Astrocyte of the cerebellum (primary cell): ENCODE measurements at regions not wholly inside any gene's neighbourhood (a gene's known extent, or its start where the extent isn't known, plus 50 kb on each side); places are given as distances from the start of the nearest gene placed in this dataset.

Experiments
- DNase-seq: peaks from one replicate; pipeline ENCODE4 v3.0.0-alpha.2; 2011; ENCODE audit warnings: low read depth
- H3K4me3 ChIP-seq: 2 replicates; pipeline ENCODE4 v1.5.1; 2011; ENCODE audit warnings: mild to moderate bottlenecking, low read depth, low read length, moderate library complexity
- in situ Hi-C: cut with HindIII; loops from 2 replicates; pipeline ENCODE4 v1.10.0; 2017; ENCODE audit warnings: low sequenced_read_pairs
- TF ChIP-seq, protein P1 (sequence below): IDR thresholded peaks from 2 replicates; pipeline ENCODE4 v1.5.1; 2012; ENCODE audit warnings: low read length, low read depth, moderate library complexity, mild to moderate bottlenecking; ENCODE audit errors: missing control alignments

DNA sequence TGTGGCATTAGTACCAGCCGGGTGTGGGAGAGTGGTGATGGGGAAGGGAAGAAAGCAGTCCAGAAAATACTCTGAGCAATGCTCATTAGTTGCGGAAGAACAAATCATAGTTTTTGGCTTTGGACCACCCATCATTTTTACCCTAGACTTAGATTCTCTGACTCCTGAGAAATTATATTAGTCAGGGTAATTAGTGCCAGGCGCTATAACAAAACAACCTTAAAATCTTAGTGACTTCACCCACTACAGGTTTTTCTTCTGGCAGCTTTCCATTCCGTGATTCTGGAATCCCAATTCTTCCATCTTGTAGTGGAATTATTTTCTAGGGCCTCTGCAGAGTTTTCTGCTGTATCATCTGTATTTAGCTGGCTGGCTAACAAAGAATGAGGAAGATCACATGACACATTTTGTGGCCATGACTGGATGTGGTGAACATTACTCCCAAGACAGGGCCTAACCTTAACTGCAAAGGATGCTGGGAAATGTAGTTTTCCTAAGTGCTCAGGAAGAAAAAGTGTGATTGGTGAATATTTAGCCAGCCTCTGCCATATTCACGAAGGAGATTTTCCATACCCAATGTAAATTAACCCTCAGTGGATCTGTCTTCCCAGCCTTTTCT lies 373.0 kb upstream of the MEF2C start:
- in situ Hi-C loops, result no loop called here
- peak; percentile 55 for DNase-seq
- TF ChIP-seq, protein P1, sequence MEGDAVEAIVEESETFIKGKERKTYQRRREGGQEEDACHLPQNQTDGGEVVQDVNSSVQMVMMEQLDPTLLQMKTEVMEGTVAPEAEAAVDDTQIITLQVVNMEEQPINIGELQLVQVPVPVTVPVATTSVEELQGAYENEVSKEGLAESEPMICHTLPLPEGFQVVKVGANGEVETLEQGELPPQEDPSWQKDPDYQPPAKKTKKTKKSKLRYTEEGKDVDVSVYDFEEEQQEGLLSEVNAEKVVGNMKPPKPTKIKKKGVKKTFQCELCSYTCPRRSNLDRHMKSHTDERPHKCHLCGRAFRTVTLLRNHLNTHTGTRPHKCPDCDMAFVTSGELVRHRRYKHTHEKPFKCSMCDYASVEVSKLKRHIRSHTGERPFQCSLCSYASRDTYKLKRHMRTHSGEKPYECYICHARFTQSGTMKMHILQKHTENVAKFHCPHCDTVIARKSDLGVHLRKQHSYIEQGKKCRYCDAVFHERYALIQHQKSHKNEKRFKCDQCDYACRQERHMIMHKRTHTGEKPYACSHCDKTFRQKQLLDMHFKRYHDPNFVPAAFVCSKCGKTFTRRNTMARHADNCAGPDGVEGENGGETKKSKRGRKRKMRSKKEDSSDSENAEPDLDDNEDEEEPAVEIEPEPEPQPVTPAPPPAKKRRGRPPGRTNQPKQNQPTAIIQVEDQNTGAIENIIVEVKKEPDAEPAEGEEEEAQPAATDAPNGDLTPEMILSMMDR, result no peak
- no peak overlapping the region for H3K4me3 ChIP-seq

GRCh38 chr5:89253666-89254352 lies 370.8 kb upstream of the MEF2C start:
- no peak for DNase-seq
- no peak overlapping the region for H3K4me3 ChIP-seq
- in situ Hi-C loops, result no loop called here
- TF ChIP-seq, protein P1, result no peak

- no peak overlapping the region for H3K4me3 ChIP-seq
- no peak for DNase-seq
- in situ Hi-C loops, result no loop called here
- TF ChIP-seq, protein P1, result no peak
Observed at GRCh38 chr5:89246864-89247263, 363.9 kb upstream of the MEF2C start.

GRCh38 chr5:89246252-89246651 lies 363.3 kb upstream of the MEF2C start:
- no peak overlapping the region for H3K4me3 ChIP-seq
- DNase-seq, result no peak
- TF ChIP-seq, protein P1, result no peak
- in situ Hi-C loops, result no loop called here

DNA sequence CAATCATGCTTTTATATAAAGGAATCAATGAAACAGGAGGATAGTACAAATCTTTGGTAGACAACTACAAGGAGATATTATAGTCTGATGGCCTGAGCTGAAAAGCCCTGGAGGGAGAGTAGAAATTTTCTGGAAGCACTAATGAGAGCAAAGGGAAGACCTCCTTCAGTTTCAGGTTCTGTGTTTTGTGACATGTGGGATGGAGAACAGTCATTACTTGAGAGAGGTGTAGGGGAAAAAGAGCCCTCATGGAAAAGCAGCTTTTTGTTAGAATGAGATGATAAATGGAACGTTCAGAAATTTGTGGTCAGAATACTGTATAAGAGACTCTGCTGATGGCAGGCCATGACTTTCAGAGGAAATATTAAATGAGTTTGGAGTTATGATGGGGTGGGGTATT lies 360.6 kb upstream of the MEF2C start:
- TF ChIP-seq, protein P1, result no peak
- in situ Hi-C loops, result no loop called here
- no peak overlapping the region for H3K4me3 ChIP-seq
- DNase-seq, result no peak

GRCh38 chr5:89241186-89241585 lies 358.2 kb upstream of the MEF2C start:
- DNase-seq, result peak; percentile 49
- TF ChIP-seq, protein P1, result no peak
- in situ Hi-C loops, result no loop called here
- no peak overlapping the region for H3K4me3 ChIP-seq
